Colonic mucosa (tissue), 4 donors: ENCODE measurements at regions not wholly inside any gene's neighbourhood (a gene's known extent, or its start where the extent isn't known, plus 50 kb on each side); places are given as distances from the start of the nearest gene placed in this dataset.
"Not testable (repeated sequence)": the region's sequence is repeated elsewhere in the genome, so short reads cannot be mapped to it uniquely, and the experiment has no call there.

ENCODE experiments used
- DNase-seq: peaks from one replicate; pipeline ENCODE4 v3.0.0-alpha.2; 2020
- H3K27ac ChIP-seq: fragments of 200-600 bp; one replicate; pipeline ENCODE4 v1.8.0; 2021
- H3K27me3 ChIP-seq: fragments of 200-600 bp; one replicate; pipeline ENCODE4 v1.8.0; 2021
- H3K36me3 ChIP-seq: fragments of 200-600 bp; one replicate; pipeline ENCODE4 v1.8.0; 2021
- H3K4me1 ChIP-seq: fragments of 200-600 bp; one replicate; pipeline ENCODE4 v1.8.0; 2021; ENCODE audit warnings: mild to moderate bottlenecking
- H3K4me3 ChIP-seq: fragments of 200-600 bp; one replicate; pipeline ENCODE4 v1.8.0; 2021
- H3K9ac ChIP-seq, 2 donors: one replicate each; pipeline ENCODE4 v1.7.0; 2013; ENCODE audit warnings: control low read depth in 2 of 2, low read depth in 2 of 2, low read length in 2 of 2
- H3K9me3 ChIP-seq: fragments of 200-600 bp; one replicate; pipeline ENCODE4 v1.8.0; 2021
- CTCF ChIP-seq: fragments of 200-600 bp; IDR thresholded peaks from one replicate; pipeline ENCODE4 v1.8.0; 2022; ENCODE audit warnings: antibody characterized with exemption, mild to moderate bottlenecking
- intact Hi-C: fragments of 100-400 bp; cut with DNase I; formaldehyde crosslinking; loops from one replicate; pipeline ENCODE4 v1.14.1; 2022
- donor health status: healthy.
- donor health status: DM: no; HTN: no; CAD: no.
- donor health status: DM: no; HTN: no; CAD: no.

GRCh38 chr2:195442458-195443175, 214.4 kb upstream of the SLC39A10 start:
- intact Hi-C loops, result no loop called here
- Histone ChIP-seq H3K36me3 (no peaks in the 10 kb centered on the region), H3K27ac (no peak overlapping the region), H3K4me1 (no peaks in the 10 kb centered on the region), H3K4me3 (no peak overlapping the region), H3K27me3 (no peaks in the 10 kb centered on the region), H3K9me3 (no peaks in the 10 kb centered on the region), H3K9ac (no peak overlapping the region)
- no peak for TF ChIP-seq CTCF
- DNase-seq, result no peak

DNA sequence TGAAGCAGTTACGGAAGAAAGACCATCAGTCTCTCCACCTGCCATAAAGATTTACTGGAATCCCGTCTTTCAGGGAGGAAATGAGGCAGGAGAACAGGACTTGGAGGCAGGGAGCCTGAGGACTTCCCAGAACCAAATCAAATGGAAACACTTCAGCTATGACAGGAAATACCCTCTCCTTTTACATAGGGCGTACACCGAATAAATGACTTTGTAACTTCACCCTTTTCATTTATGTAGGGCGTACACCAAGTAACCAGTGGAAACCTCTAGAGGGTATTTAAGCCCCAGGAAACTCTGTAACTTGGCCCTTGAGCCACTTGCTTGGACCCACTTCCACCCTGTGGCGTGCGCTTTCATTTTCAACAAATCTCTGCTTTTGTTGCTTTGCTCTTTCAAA, 218.3 kb upstream of the SLC39A10 start:
- H3K4me3 ChIP-seq, result no peak overlapping the region
- H3K4me1 ChIP-seq, result no peaks in the 10 kb centered on the region
- H3K36me3 ChIP-seq, result no peaks in the 10 kb centered on the region
- no peak for TF ChIP-seq CTCF
- H3K27me3 ChIP-seq, result no peaks in the 10 kb centered on the region
- DNase-seq, result no peak
- H3K9ac ChIP-seq, result no peak overlapping the region
- H3K9me3 ChIP-seq, result no peaks in the 10 kb centered on the region
- no peak overlapping the region for H3K27ac ChIP-seq
- intact Hi-C loops, result no loop called here

GRCh38 chr2:195437521-195437920, 219.5 kb upstream of the SLC39A10 start:
- H3K36me3 ChIP-seq, result no peaks in the 10 kb centered on the region
- H3K9me3 ChIP-seq, result no peaks in the 10 kb centered on the region
- no peak overlapping the region for H3K4me3 ChIP-seq
- no peak overlapping the region for H3K9ac ChIP-seq
- intact Hi-C loops, result no loop called here
- DNase-seq, result no peak
- H3K4me1 ChIP-seq, result no peaks in the 10 kb centered on the region
- H3K27ac ChIP-seq, result no peak overlapping the region
- no peak for TF ChIP-seq CTCF
- H3K27me3 ChIP-seq, result no peaks in the 10 kb centered on the region

DNA sequence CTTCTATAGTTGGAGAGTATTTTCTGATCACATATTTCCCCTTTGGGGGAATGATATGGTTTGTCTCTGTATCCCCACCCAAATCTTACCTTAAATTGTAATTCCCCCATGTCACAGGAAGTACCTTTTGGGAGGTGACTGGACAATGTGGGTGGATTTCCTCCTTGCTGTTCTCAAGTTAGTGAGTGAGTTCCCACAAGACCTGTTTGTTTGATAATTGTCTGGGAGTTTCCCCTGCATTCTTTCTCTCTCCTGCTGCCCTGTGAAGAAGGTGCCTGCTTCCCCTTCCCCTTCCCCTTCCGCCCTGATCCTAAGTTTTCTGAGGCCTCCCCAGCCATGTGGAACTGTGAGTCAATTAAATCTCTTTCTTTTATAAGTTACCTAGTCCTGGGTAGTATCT, 222.7 kb upstream of the SLC39A10 start:
- no peak for DNase-seq
- Histone ChIP-seq H3K36me3 (no peaks in the 10 kb centered on the region), H3K27ac (no peak overlapping the region), H3K9me3 (no peaks in the 10 kb centered on the region), H3K27me3 (no peaks in the 10 kb centered on the region), H3K9ac (no peak overlapping the region), H3K4me1 (no peaks in the 10 kb centered on the region), H3K4me3 (no peak overlapping the region)
- intact Hi-C loops, result no loop called here
- no peak for TF ChIP-seq CTCF

- H3K27me3 ChIP-seq, DNase-seq, intact Hi-C loops, H3K27ac ChIP-seq, H3K9me3 ChIP-seq, H3K36me3 ChIP-seq, H3K4me3 ChIP-seq, H3K9ac ChIP-seq, H3K4me1 ChIP-seq: not testable (repeated sequence)
Measured at GRCh38 chr2:195433729-195434128, 223.3 kb upstream of the SLC39A10 start.

DNA sequence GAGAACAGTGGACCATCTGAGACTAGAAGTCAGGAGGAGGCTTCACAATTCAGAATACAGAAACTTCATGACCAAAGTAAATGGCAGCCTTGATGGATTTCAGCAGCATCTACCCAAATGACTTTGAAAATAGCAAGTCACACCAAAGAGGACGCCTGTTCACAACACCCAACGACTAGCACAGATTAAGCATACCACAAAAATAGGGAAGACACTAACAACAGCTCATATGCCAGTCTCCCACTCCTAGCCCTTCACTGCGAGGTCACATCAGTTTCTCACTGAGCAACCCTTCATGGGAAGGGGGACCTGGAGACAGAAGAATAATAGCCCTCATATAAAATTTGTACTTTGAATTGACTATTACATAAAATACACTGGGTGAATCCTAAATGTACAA, 228.4 kb upstream of the SLC39A10 start:
- H3K4me3 ChIP-seq, result no peak overlapping the region
- no peaks in the 10 kb centered on the region for H3K36me3 ChIP-seq
- no peaks in the 10 kb centered on the region for H3K9me3 ChIP-seq
- no peaks in the 10 kb centered on the region for H3K4me1 ChIP-seq
- no peak overlapping the region for H3K27ac ChIP-seq
- no peak for DNase-seq
- H3K9ac ChIP-seq, result no peak overlapping the region
- intact Hi-C loops, result no loop called here
- no peak for TF ChIP-seq CTCF
- no peaks in the 10 kb centered on the region for H3K27me3 ChIP-seq
